Mesenchymal stem cell (in vitro differentiated cells and primary cell): ENCODE measurements at regions not wholly inside any gene's neighbourhood (a gene's known extent, or its start where the extent isn't known, plus 50 kb on each side); places are given as distances from the start of the nearest gene placed in this dataset.
A peak's percentile ranks its signal among the peaks of the same experiment; 100 is the strongest.

ENCODE experiments used
- DNase-seq: peaks from one replicate; pipeline ENCODE4 v3.0.0-alpha.2; 2013
- H2AFZ ChIP-seq: one replicate; pipeline ENCODE4 v1.6.1; 2013; ENCODE audit warnings: low read depth, mild to moderate bottlenecking, control low read depth, inconsistent platforms, low read length, moderate library complexity
- H2AK5ac ChIP-seq: 2 replicates; pipeline ENCODE4 v1.6.1; 2013; ENCODE audit warnings: low read length, moderate library complexity, mild to moderate bottlenecking, inconsistent platforms; ENCODE audit not compliant: severe bottlenecking
- H2BK120ac ChIP-seq: one replicate; pipeline ENCODE4 v1.6.1; 2013; ENCODE audit warnings: low read depth, mild to moderate bottlenecking, inconsistent platforms, low read length, moderate library complexity
- H2BK12ac ChIP-seq, 2 experiments: one replicate each; pipeline ENCODE4 v1.6.1; 2013; ENCODE audit warnings: inconsistent platforms in 2 of 2, low read length in 2 of 2, mild to moderate bottlenecking in 2 of 2, moderate library complexity in 2 of 2, control low read depth in 1 of 2
- H2BK15ac ChIP-seq: one replicate; pipeline ENCODE4 v1.6.1; 2013; ENCODE audit warnings: mild to moderate bottlenecking, low read depth, inconsistent platforms; ENCODE audit not compliant: poor library complexity, severe bottlenecking
- H2BK5ac ChIP-seq: 2 replicates; pipeline ENCODE4 v1.6.1; 2013; ENCODE audit warnings: low read depth, mild to moderate bottlenecking, low read length, control low read depth, inconsistent platforms; ENCODE audit not compliant: poor library complexity, severe bottlenecking
- H3K14ac ChIP-seq, 2 experiments: one replicate each; pipeline ENCODE4 v1.6.1; 2013; ENCODE audit warnings: inconsistent platforms in 2 of 2, low read length in 2 of 2, control low read depth in 1 of 2, mild to moderate bottlenecking in 1 of 2, moderate library complexity in 1 of 2
- H3K18ac ChIP-seq, 2 experiments: one replicate each; pipeline ENCODE4 v1.6.1; 2013; ENCODE audit warnings: inconsistent platforms in 2 of 2, low read length in 2 of 2, control low read depth in 1 of 2, low read depth in 1 of 2, mild to moderate bottlenecking in 1 of 2
- H3K23ac ChIP-seq, 2 experiments: one replicate each; pipeline ENCODE4 v1.6.1; 2013; ENCODE audit warnings: inconsistent platforms in 2 of 2, low read length in 2 of 2, mild to moderate bottlenecking in 2 of 2, moderate library complexity in 2 of 2, control low read depth in 1 of 2
- H3K27ac ChIP-seq: 2 replicates; pipeline ENCODE4 v1.5.1; 2013; ENCODE audit warnings: mild to moderate bottlenecking, moderate library complexity, low read length, control low read depth, inconsistent platforms; ENCODE audit not compliant: poor library complexity, severe bottlenecking
- H3K27me3 ChIP-seq, 2 experiments: 2 replicates each; pipeline versions ENCODE4 v1.6.1 to v1.7.0; 2013; ENCODE audit warnings: low read length in 2 of 2, mild to moderate bottlenecking in 2 of 2, moderate library complexity in 2 of 2, control low read depth in 1 of 2, inconsistent platforms in 1 of 2; ENCODE audit not compliant: control insufficient read depth in 1 of 2, insufficient read depth in 1 of 2
- H3K36me3 ChIP-seq, 2 experiments: 2 replicates each; pipeline versions ENCODE4 v1.6.1 to v1.7.0; 2013; ENCODE audit warnings: low read length in 2 of 2, control low read depth in 1 of 2, inconsistent platforms in 1 of 2, low read depth in 1 of 2, mild to moderate bottlenecking in 1 of 2; ENCODE audit not compliant: insufficient read depth in 2 of 2, control insufficient read depth in 1 of 2
- H3K4ac ChIP-seq, 2 experiments: one replicate each; pipeline ENCODE4 v1.6.1; 2013; ENCODE audit warnings: inconsistent platforms in 2 of 2, low read length in 2 of 2, mild to moderate bottlenecking in 2 of 2, moderate library complexity in 2 of 2, control low read depth in 1 of 2, low read depth in 1 of 2
- H3K4me1 ChIP-seq: 2 replicates; pipeline ENCODE4 v1.6.1; 2013; ENCODE audit warnings: low read depth, low read length, control low read depth; ENCODE audit not compliant: control insufficient read depth, insufficient read depth
- H3K4me2 ChIP-seq: 2 replicates; pipeline ENCODE4 v1.6.1; 2013; ENCODE audit warnings: low read length, mild to moderate bottlenecking, inconsistent platforms; ENCODE audit not compliant: poor library complexity, severe bottlenecking
- H3K4me3 ChIP-seq, 2 experiments: 2 replicates each; pipeline versions ENCODE4 v1.5.1 to v1.7.0; 2013; ENCODE audit warnings: low read length in 2 of 2, mild to moderate bottlenecking in 2 of 2, control low read depth in 1 of 2, low read depth in 1 of 2; ENCODE audit not compliant: insufficient read depth in 1 of 2
- H3K79me1 ChIP-seq: replicated peaks from 2 replicates; pipeline ENCODE4 v1.6.1; 2013; ENCODE audit warnings: mild to moderate bottlenecking, control low read depth, low read length, inconsistent platforms; ENCODE audit not compliant: poor library complexity, severe bottlenecking
- H3K9ac ChIP-seq: 2 replicates; pipeline ENCODE4 v1.7.0; 2013; ENCODE audit warnings: mild to moderate bottlenecking, low read length, moderate library complexity
- H3K9me3 ChIP-seq: 2 replicates; pipeline ENCODE4 v1.7.0; 2013; ENCODE audit warnings: mild to moderate bottlenecking, low read length; ENCODE audit not compliant: control insufficient read depth
- H4K8ac ChIP-seq: one replicate; pipeline ENCODE4 v1.6.1; 2013; ENCODE audit warnings: inconsistent platforms, mild to moderate bottlenecking, low read length, moderate library complexity
- H4K91ac ChIP-seq: one replicate; pipeline ENCODE4 v1.6.1; 2013; ENCODE audit warnings: mild to moderate bottlenecking, low read length, inconsistent platforms
- WGBS: methylation state at CpG from one replicate; pipeline ENCODE4 v1.1.7; 2013; ENCODE audit warnings: mixed read lengths; 5-methylcytosine and 5-hydroxymethylcytosine counted together

DNA sequence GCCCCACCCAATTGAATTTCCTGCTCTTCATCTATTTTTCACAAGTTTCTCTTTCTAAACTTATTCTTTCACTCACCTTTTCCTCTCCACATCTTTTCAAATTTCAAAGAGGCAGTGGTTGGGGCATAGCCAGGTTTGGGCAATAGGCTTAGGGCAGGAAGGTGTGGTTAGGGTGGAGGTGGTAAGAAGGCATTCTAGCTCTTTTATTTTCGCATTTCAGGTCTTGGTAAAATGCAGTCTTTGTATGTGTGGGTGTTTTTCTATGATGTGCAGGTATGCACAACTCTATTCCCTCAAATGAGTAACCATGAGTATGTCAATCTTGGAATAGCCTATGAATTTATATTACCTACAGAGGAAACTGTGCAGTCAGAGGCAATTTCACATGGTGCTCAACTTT is 129.8 kb upstream of the IFNE start:
- no peak overlapping the region for H2AFZ ChIP-seq
- H3K18ac ChIP-seq: no peak overlapping the region
- no peak overlapping the region for H3K4me2 ChIP-seq
- H2BK15ac ChIP-seq: no peak overlapping the region
- H3K9ac ChIP-seq: no peak overlapping the region
- no peaks in the 10 kb centered on the region for H3K9me3 ChIP-seq
- no peaks in the 10 kb centered on the region for H3K36me3 ChIP-seq
- H2BK5ac ChIP-seq: no peak overlapping the region
- H3K4me3 ChIP-seq: no peak overlapping the region
- H3K4me1 ChIP-seq: no peaks in the 10 kb centered on the region
- H2AK5ac ChIP-seq: no peak overlapping the region
- H3K4ac ChIP-seq: no peak overlapping the region
- no peak overlapping the region for H3K14ac ChIP-seq
- no peak overlapping the region for H2BK12ac ChIP-seq
- H4K91ac ChIP-seq: no peak overlapping the region
- H3K27ac ChIP-seq: no peak overlapping the region
- no peak overlapping the region for H2BK120ac ChIP-seq
- DNase-seq: no peak
- no peak overlapping the region for H4K8ac ChIP-seq
- no CpG with 5 or more reads among the region's 1 CpG for WGBS
- H3K23ac ChIP-seq: no peak overlapping the region
- no peaks in the 10 kb centered on the region for H3K27me3 ChIP-seq
- no peaks in the 10 kb centered on the region for H3K79me1 ChIP-seq

DNA sequence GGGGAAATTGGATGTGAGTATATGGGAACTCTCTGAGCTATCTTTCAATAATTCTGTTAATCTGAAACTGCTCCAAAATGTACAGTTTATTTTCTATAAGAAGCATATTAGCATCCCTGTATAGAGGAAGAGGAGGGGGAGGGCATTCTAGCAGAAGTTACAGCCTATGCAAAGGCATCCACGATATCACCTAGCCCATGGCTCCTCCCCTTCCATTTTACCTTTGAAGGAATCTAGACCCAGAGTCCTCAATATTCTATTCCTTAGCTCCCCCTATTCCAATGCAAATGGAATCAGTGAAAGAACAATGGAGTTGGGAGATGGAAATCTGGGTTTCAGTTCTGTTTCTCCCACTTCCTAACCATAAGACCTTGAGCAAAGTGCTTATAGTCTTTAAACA is 132.9 kb upstream of the IFNE start:
- H3K36me3 ChIP-seq: no peaks in the 10 kb centered on the region
- no peak overlapping the region for H4K8ac ChIP-seq
- no peak overlapping the region for H2AK5ac ChIP-seq
- WGBS: no CpG with 5 or more reads among the region's 1 CpG
- no peak overlapping the region for H3K4me3 ChIP-seq
- no peak overlapping the region for H3K23ac ChIP-seq
- H3K14ac ChIP-seq: no peak overlapping the region
- no peaks in the 10 kb centered on the region for H3K27me3 ChIP-seq
- no peak overlapping the region for H2AFZ ChIP-seq
- H3K9me3 ChIP-seq: no peaks in the 10 kb centered on the region
- H3K9ac ChIP-seq: peak overlapping the region; percentile 77
- no peak overlapping the region for H2BK12ac ChIP-seq
- no peaks in the 10 kb centered on the region for H3K4me1 ChIP-seq
- H3K4me2 ChIP-seq: no peak overlapping the region
- no peak overlapping the region for H3K18ac ChIP-seq
- no peak overlapping the region for H3K4ac ChIP-seq
- H3K27ac ChIP-seq: no peak overlapping the region
- H3K79me1 ChIP-seq: no peaks in the 10 kb centered on the region
- DNase-seq: no peak
- H2BK120ac ChIP-seq: no peak overlapping the region
- no peak overlapping the region for H2BK15ac ChIP-seq
- H2BK5ac ChIP-seq: no peak overlapping the region
- no peak overlapping the region for H4K91ac ChIP-seq

DNA sequence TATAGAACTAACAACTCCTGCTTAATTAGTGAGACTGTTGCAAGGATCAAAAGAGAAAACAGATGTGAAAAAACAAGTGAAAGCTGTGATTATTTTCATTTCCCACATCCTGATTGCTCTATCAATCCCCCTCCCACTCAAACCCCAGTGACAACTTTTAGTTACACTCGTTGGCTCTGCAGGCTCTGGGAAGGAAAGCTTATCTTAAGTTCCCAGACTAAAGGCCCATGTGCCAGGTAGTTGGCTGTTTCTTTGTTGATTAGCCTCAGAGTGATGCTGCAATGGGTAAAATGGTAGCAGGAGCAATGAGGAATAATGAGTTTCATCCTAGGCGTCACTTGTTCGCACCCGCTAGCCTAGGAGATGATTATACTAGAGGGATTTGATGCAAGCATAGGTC is 133.3 kb upstream of the IFNE start:
- Histone ChIP-seq H4K8ac (peak overlapping the region; percentile 10), H3K9me3 (no peaks in the 10 kb centered on the region), H3K4ac (peak overlapping the region in 1 of 2 experiments; percentile 17), H3K27me3 (no peaks in the 10 kb centered on the region), H3K4me2 (no peak overlapping the region), H2BK120ac (peak overlapping the region; percentile 34), H3K4me3 (no peak overlapping the region), H2BK15ac (no peak overlapping the region), H2AFZ (no peak overlapping the region), H2BK12ac (no peak overlapping the region), H3K14ac (no peak overlapping the region), H3K4me1 (no peaks in the 10 kb centered on the region), H4K91ac (no peak overlapping the region), H3K9ac (peak overlapping the region; percentile 77), H3K27ac (peak overlapping the region; percentile 10), H3K23ac (peak overlapping the region in 1 of 2 experiments; percentile 23), H2BK5ac (no peak overlapping the region), H2AK5ac (peak overlapping the region; percentile 96), H3K79me1 (no peaks in the 10 kb centered on the region), H3K18ac (peak overlapping the region; percentile 18 to 54), H3K36me3 (no peaks in the 10 kb centered on the region)
- DNase-seq: no peak
- 17% methylated on average over 1 of the region's 4 CpGs for WGBS

DNA sequence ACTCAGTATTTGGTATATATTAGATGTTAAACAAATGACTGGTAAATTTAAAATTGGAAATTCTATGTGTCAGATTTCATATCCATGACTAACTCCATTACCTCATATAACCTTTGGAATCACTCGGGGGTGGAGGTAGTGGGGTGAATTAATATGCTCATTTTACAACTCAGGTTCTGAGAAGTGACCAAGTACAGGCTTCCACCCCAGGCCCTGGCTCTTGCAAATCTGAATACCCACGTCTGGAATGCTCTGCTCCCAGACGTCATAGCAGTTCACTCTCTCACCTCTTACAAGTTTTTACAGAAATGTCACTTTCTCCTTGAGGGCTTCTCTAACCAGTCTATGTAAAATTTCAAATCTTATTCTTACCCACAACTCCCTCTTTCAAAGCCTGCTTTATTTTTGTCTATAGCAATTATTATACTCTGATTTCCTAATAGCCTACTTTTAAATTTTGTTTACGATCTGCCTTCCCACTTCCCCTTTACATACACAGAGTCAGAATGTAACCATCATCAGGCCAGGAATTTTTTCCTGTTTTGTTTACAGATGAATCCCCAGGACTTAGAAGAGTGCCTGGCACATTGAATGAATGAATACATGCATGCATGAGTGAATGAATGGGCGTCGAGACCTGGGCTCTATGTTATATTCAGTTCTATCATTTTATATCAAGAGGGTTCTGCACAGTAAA is 134.1 kb upstream of the IFNE start:
- Histone ChIP-seq H4K8ac (no peak overlapping the region), H4K91ac (no peak overlapping the region), H2BK120ac (no peak overlapping the region), H3K23ac (no peak overlapping the region), H3K4ac (no peak overlapping the region), H3K9me3 (no peaks in the 10 kb centered on the region), H3K27me3 (no peaks in the 10 kb centered on the region), H3K18ac (no peak overlapping the region), H3K27ac (peak overlapping the region; percentile 76), H2AFZ (peak overlapping the region; percentile 69), H3K14ac (no peak overlapping the region), H2AK5ac (no peak overlapping the region), H3K36me3 (no peaks in the 10 kb centered on the region), H3K9ac (peak overlapping the region; percentile 77), H3K4me2 (no peak overlapping the region), H2BK15ac (no peak overlapping the region), H2BK12ac (no peak overlapping the region), H3K4me1 (no peaks in the 10 kb centered on the region), H3K4me3 (no peak overlapping the region), H2BK5ac (no peak overlapping the region), H3K79me1 (no peaks in the 10 kb centered on the region)
- WGBS: 11% methylated on average over 3 of the region's 6 CpGs
- DNase-seq: peak; percentile 90
